HK-2 (cell line): ENCODE measurements at regions not wholly inside any gene's neighbourhood (a gene's known extent, or its start where the extent isn't known, plus 50 kb on each side); places are given as distances from the start of the nearest gene placed in this dataset.
"Not testable (repeated sequence)": the region's sequence is repeated elsewhere in the genome, so short reads cannot be mapped to it uniquely, and the experiment has no call there.

Experiments used
- DNase-seq: peaks from one replicate; pipeline ENCODE4 v3.0.0-alpha.2; 2018; ENCODE audit not compliant: unreplicated experiment

GRCh38 chr3:159726231-159726964, 262.2 kb upstream of the IL12A start:
- peak; percentile 37 for DNase-seq

GRCh38 chr3:159727506-159727905, 261.1 kb upstream of the IL12A start:
- no peak for DNase-seq

DNA sequence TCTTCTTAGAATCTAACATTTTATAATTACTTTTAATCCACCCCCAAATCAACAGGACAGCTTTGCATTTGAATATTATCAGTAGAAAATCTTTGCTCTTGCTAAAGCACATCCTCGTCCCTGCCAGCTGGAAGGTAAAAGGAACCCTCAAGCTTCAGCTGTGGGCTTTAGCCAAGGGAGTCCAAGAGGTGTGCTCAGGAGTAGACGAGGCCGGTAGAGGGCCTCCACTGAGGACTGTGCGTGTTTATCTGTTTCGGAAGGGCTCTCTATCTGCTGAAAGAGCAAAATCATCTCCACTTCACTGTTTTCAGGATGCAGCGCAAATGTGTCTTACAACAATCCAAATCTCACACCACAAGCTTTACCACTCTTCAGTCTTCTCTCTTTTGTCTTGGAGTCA, 257.4 kb upstream of the IL12A start:
- no peak for DNase-seq

GRCh38 chr3:159732172-159733111, 256.2 kb upstream of the IL12A start:
- DNase-seq = peak; percentile 57

GRCh38 chr3:159733194-159733860, 255.3 kb upstream of the IL12A start:
- peak; percentile 32 for DNase-seq

- no peak for DNase-seq
These were observed 254.0 kb upstream of the IL12A start for GRCh38 chr3:159734681-159735080.

GRCh38 chr3:159739166-159739565, 249.5 kb upstream of the IL12A start:
- DNase-seq = no peak

- DNase-seq = no peak
These were observed 248.7 kb upstream of the IL12A start for GRCh38 chr3:159739969-159740368.

- no peak for DNase-seq
These were observed 247.4 kb upstream of the IL12A start for GRCh38 chr3:159741281-159741680.

DNA sequence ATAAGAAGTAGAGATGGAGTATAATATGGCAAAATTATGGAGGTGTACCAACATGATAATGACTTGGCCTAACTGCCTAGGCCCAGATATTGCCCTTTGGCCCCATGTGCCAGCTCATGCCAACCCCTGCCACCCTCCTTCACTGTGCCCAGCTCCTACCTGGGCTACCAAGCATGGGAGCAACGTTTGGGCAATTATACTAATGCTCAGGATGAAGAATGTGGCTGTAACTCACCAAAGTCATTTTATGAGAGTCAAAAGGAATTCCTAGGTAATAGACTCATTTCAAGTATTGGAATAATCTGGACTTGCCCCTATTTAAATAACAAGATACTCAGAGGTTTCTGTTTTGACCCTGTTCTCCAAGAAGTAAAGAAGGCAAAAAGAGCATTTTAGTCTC, 240.2 kb upstream of the IL12A start:
- no peak for DNase-seq

GRCh38 chr3:159749406-159749805, 239.2 kb upstream of the IL12A start:
- no peak for DNase-seq

DNA sequence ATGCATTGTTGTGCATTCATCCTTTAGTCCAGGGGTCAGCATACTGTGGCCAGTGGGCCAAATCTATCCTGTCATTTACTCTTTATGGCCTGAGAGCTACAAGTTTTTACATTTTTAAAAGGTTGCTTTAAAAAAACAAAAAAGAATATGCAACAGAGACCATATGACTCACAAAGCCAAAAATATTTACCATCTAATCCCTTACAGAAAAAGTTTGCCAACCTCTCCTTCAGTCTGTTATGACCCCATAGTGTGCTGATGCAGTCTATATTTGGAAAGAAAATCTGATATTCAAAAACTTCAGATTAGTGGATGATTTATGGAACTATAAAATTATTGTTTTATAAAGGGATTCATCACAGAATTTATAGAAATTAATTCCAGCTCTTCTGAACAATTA, 237.5 kb upstream of the IL12A start:
- DNase-seq = no peak

DNA sequence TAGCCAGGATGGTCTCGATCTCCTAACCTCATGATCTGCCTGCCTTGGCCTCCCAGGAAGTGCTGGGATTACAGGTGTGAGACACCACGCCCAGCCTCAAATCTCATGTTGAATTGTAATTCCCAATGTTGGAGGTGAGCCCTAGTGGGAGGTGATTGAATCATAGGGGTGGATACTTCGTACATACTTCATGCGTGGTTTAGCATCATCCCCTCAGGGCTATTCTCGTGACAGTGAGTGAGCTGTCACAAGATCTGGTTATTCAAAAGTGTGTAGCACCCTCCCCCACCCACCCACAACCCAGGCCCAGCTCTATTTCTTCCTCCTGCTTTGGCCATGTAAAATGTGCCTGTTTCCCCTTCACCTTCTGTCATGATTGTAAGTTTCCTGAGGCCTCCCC, 236.9 kb upstream of the IL12A start:
- no peak for DNase-seq

DNA sequence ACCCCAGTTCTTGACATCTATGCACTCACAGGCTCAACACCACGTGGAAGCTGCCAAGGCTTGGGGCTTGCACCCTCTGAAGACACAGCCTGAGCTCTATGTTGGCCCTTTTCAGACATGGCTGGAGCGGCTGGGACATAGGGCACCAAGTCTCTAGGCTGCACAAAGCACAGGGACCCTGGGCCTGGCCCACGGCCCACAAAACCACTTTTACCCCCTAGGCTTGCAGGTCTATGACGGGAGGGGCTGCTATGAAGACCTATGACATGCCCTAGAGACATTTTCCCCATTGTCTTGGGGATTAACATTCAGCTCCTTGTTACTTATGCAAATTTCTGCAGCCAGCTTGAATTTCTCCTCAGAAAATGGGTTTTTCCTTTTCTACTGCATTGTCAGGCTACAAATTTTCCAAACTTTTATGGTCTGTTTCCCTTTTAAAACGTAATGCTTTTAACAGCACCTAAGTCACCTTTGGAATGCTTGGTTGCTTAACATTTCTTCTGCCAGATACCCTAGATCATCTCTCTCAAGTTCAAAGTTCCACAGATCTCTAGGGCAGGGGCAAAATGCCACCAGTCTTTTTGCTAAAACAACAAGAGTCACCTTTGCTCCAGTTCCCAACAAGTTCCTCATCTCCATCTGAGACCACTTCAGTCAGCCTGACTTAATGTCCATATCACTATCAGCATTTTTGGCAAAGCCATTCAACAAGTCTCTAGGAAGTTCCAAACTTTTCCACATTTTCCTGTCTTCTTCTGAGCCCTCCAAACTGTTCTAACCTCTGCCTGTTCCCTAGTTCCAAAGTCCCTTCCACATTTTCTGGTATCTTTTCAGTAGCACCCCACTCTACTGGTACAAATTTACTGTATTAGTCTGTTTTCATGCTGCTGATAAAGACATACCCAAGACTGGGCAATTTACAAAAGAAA, 232.1 kb upstream of the IL12A start:
- not testable (repeated sequence) for DNase-seq

GRCh38 chr3:159757341-159758060, 231.1 kb upstream of the IL12A start:
- DNase-seq = no peak

- DNase-seq = no peak
These were observed 228.6 kb upstream of the IL12A start for GRCh38 chr3:159760046-159760445.

DNA sequence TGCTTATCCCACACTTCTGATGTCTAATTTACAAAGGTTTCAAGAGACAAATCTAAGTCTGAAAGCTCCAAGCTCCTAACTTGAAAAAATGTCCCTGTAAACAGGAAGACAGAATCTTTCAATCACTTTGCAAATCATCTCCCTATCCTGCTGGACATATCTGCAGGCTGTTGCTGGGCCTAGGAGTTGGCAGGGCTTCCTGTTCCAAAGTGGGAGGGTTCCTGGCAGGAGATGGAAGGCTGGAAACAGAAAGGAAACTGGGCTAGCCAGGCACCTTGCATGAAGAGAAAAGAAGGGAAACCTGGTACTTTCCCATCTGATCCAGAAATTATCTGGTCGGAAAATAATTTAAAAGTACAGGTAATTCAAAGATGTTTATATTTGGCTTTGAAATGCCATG, 227.3 kb upstream of the IL12A start:
- no peak for DNase-seq

DNA sequence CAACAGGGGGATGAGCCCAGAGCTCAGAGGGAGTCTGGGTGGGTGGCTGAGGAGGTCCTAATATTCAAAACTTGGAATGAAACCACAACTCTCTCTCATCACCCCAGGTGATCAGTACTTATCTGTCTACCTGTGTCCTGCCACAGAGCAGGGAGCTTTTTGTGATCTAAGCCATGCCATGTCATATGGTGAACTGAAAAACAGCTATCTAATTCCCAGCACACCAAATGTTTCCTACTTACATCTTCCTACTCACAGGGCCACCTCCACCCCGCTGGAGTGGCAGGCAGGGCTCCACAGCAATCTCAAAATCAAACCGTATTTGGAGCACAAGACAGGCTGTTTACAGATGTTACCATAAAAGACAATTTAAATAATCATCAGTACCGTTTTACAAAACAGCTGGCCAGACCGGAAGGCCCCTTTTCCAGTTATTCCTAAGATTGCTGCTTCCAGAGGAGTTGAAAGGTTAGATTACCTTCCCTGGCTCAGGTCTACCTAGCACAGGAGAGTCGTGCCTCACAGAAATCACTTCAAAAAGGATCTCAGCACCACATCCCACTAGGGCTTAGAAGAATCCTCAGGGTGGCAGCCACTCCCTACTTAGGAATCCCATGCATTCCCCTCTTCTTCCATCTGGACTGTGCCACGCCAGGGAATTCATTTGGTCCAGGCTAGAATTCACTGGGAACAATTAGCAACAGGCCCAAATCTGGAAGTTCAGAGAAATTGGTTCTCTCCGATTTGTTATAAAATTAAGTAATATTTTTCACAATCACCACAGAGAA, 226.6 kb upstream of the IL12A start:
- no peak for DNase-seq

DNA sequence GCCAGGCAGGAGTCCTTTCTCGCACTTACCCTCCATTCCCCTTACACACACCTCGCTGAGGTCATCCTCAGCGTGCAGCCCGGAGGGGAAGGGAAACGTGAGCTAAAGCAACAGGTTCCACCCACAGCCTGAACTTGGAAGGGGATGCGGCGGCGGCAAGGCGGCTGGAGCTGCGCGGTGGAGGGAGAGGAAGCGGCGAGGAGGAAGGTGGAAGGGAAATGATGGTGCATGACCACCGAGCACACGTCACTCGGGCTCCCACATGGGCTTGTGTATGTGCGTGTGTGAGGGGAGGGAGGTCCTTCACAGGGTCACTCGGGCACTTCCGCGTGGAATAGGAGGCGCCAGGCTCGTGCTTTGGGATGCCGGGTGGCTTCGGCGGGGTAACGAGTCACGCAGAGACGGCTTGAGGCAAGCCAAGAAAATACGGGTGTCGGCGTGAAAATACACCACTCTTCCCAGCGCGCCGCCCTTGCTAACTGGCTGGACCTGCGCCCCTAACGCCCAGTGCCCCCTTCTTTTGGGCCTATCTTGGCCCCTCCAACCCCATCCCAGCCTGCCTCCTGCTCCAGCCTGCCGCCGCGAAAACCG, 225.5 kb upstream of the IL12A start:
- peak; percentile 88 for DNase-seq
